Endothelial cell of umbilical vein (primary cell): ENCODE measurements at regions not wholly inside any gene's neighbourhood (a gene's known extent, or its start where the extent isn't known, plus 50 kb on each side); places are given as distances from the start of the nearest gene placed in this dataset.

Experiments used
- BruUV-seq: library from RNA; stranded (reverse); fragments of 400-500 nt; replicated peaks from 2 replicates; lab custom pipeline; 2021; lab: Mats Ljungman, UMichigan
- CTCF ChIA-PET: fragments of 300-600, 350-600 bp; sonication (Branson Sonifier 250); formaldehyde crosslinking; loops from one replicate; lab custom pipeline; 2021; ENCODE audit warnings: antibody characterized with exemption, inconsistent platforms; lab: Charles Lee
- POLR2A ChIA-PET: fragments of 300-600, 350-600 bp; sonication (Branson Sonifier 250); formaldehyde crosslinking; loops from one replicate; lab custom pipeline; 2021; ENCODE audit warnings: antibody characterized with exemption, inconsistent platforms; lab: Charles Lee
- DNase-seq: peaks from one replicate; pipeline ENCODE4 v3.0.0-alpha.2; 2011; ENCODE audit warnings: low read depth, low spot score
- FAIRE-seq: peaks from 2 replicates; lab custom pipeline; 2011; peaks lifted over from hg19 to GRCh38; lab: Jason Lieb, UNC
- H2AFZ ChIP-seq: 2 replicates; pipeline ENCODE4 v1.6.0; 2012; ENCODE audit warnings: low read depth, low read length, control low read depth, inconsistent platforms
- H3K27ac ChIP-seq: 2 replicates; pipeline ENCODE4 v1.5.1; 2011; ENCODE audit warnings: low read depth, mild to moderate bottlenecking, control low read depth, low read length, moderate library complexity; ENCODE audit not compliant: insufficient read depth
- H3K27me3 ChIP-seq, 2 experiments: 2 replicates each; pipeline versions ENCODE4 v1.6.0 to v1.6.1; 2011; ENCODE audit warnings: low read length in 2 of 2, mixed read lengths in 1 of 2; ENCODE audit not compliant: control insufficient read depth in 2 of 2, insufficient read depth in 2 of 2
- H3K36me3 ChIP-seq, 2 experiments: 2 replicates in 1 of 2; 3 replicates in 1 of 2; pipeline ENCODE4 v1.5.1; 2011; ENCODE audit warnings: low read length in 2 of 2, mild to moderate bottlenecking in 1 of 2, moderate library complexity in 1 of 2; ENCODE audit not compliant: control insufficient read depth in 2 of 2, insufficient read depth in 2 of 2; ENCODE audit errors: extremely low read depth in 1 of 2
- H3K4me1 ChIP-seq: 3 replicates; pipeline ENCODE4 v1.5.1; 2011; ENCODE audit warnings: mild to moderate bottlenecking, low read length; ENCODE audit not compliant: control insufficient read depth, insufficient read depth; ENCODE audit errors: extremely low read depth
- H3K4me2 ChIP-seq: 2 replicates; pipeline ENCODE4 v1.6.1; 2011; ENCODE audit warnings: low read length, control low read depth, mixed read lengths; ENCODE audit not compliant: insufficient read depth
- H3K4me3 ChIP-seq, 3 experiments: fragments of 200-600 bp in 1 of 3; sonication (generic), shearing (Covaris generic) in 1 of 3; replicated peaks in 1 of 3; 2 replicates each; pipeline ENCODE4 v1.5.1; 2011 to 2016; ENCODE audit warnings: control low read depth in 3 of 3, low read length in 3 of 3, mild to moderate bottlenecking in 2 of 3, inconsistent platforms in 1 of 3, low read depth in 1 of 3, moderate library complexity in 1 of 3; ENCODE audit not compliant: insufficient read depth in 1 of 3
- H3K79me2 ChIP-seq: 2 replicates; pipeline ENCODE4 v1.6.0; 2012; ENCODE audit warnings: low read length, inconsistent platforms; ENCODE audit not compliant: control insufficient read depth, insufficient read depth
- H3K9ac ChIP-seq: replicated peaks from 2 replicates; pipeline ENCODE3; 2011; ENCODE audit warnings: low read length, control low read depth; ENCODE audit not compliant: insufficient read depth; ENCODE audit errors: extremely low read depth
- H3K9me1 ChIP-seq: replicated peaks from 3 replicates; pipeline ENCODE4 v1.6.0; 2011; ENCODE audit warnings: mild to moderate bottlenecking, low read length; ENCODE audit not compliant: control insufficient read depth, insufficient read depth; ENCODE audit errors: extremely low read depth
- H3K9me3 ChIP-seq: replicated peaks from 2 replicates; pipeline ENCODE4 v1.5.1; 2012; ENCODE audit warnings: low read length, inconsistent platforms; ENCODE audit not compliant: control insufficient read depth, insufficient read depth
- H4K20me1 ChIP-seq: replicated peaks from 2 replicates; pipeline ENCODE3; 2011; ENCODE audit warnings: mild to moderate bottlenecking, low read length; ENCODE audit not compliant: control insufficient read depth, insufficient read depth; ENCODE audit errors: extremely low read depth
- CTCF ChIP-seq, 2 donors: IDR thresholded peaks; 1 replicate in 1 of 2; 2 replicates in 1 of 2; pipeline ENCODE4 v1.5.1; 2011; ENCODE audit warnings: low read length in 2 of 2, mild to moderate bottlenecking in 2 of 2, moderate library complexity in 2 of 2, control low read depth in 1 of 2, inconsistent platforms in 1 of 2, low read depth in 1 of 2; ENCODE audit not compliant: insufficient read depth in 1 of 2; ENCODE audit errors: extremely low read depth in 1 of 2
- MAX ChIP-seq: IDR thresholded peaks from 2 replicates; pipeline ENCODE4 v1.6.1; 2011; ENCODE audit not compliant: insufficient read depth, insufficient read length
- POLR2AphosphoS5 ChIP-seq: IDR thresholded peaks from 2 replicates; pipeline ENCODE4 v1.6.1; 2012; ENCODE audit warnings: low read depth, mild to moderate bottlenecking, control low read depth, low read length, moderate library complexity; ENCODE audit not compliant: insufficient read depth
- dilution Hi-C: fragments of 300-500 bp; cut with MboI; formaldehyde crosslinking; loops from one replicate; pipeline ENCODE4 v1.15.0; 2019; ENCODE audit warnings: low sequenced_read_pairs; ENCODE audit not compliant: extremely low pct_ligation_motif_present
- intact Hi-C: fragments of 100-400 bp; cut with micrococcal nuclease; formaldehyde crosslinking; loops from one replicate; pipeline ENCODE4 v1.10.0; 2022

GRCh38 chr3:128548021-128548420 lies 55.0 kb upstream of the GATA2 start:
- Histone ChIP-seq H3K79me2 (no peaks in the 10 kb centered on the region), H2AFZ (peak overlapping the region; percentile 66), H3K9me3 (no peaks in the 10 kb centered on the region), H3K9me1 (no peaks in the 10 kb centered on the region), H3K9ac (no peak overlapping the region), H4K20me1 (no peaks in the 10 kb centered on the region), H3K36me3 (no peaks in the 10 kb centered on the region), H3K27me3 (peaks cover 0 to under 1% of the 10 kb centered on the region in 2 experiments), H3K4me1 (peaks cover 27% of the 10 kb centered on the region), H3K27ac (peak overlapping the region; percentile 36), H3K4me2 (peak overlapping the region; percentile 23), H3K4me3 (no peak overlapping the region)
- BruUV-seq, result no TSS peak
- TF ChIP-seq MAX (no peak), CTCF (IDR thresholded peaks at IDR 0.05; ENCODE audit: extremely low read depth in 1 of 2, insufficient read depth in 1 of 2, low read depth in 1 of 2, low read length in 2 of 2) (no peak)
- ChIA-PET POLR2A (no interaction called here), CTCF (interaction anchor here (0.8 to 1.7 kb wide), 4 partner anchors 9 to 51 kb away, joined by 3 to 6 read pairs (median 5); no protein-coding TSS in a partner anchor)
- intact Hi-C loops, result no loop called here
- DNase-seq, result peak; percentile 20
- dilution Hi-C loops, result no loop called here
- no peak for FAIRE-seq

- TF ChIP-seq POLR2AphosphoS5, result no peak
- ChIA-PET CTCF (interaction anchor here (0.7 to 1.7 kb wide), 5 partner anchors 10 to 50 kb away, joined by 3 to 6 read pairs (median 5); no protein-coding TSS in a partner anchor), POLR2A (no interaction called here)
- no peaks in the 10 kb centered on the region for H3K36me3 ChIP-seq
- H4K20me1 ChIP-seq, result no peaks in the 10 kb centered on the region
- no peak overlapping the region for H3K27ac ChIP-seq
- no peak for DNase-seq
- H3K9me3 ChIP-seq, result no peaks in the 10 kb centered on the region
- no peaks in the 10 kb centered on the region for H3K9me1 ChIP-seq
- no TSS peak for BruUV-seq
- H3K9ac ChIP-seq, result no peak overlapping the region
- intact Hi-C loops, result no loop called here
- no peak overlapping the region for H3K4me2 ChIP-seq
- H3K27me3 ChIP-seq, result peaks cover 0 to 2% of the 10 kb centered on the region in 2 experiments
- no peak for FAIRE-seq
- H2AFZ ChIP-seq, result peak overlapping the region; percentile 20
- dilution Hi-C loops, result no loop called here
- peaks cover 27% of the 10 kb centered on the region for H3K4me1 ChIP-seq
- no peaks in the 10 kb centered on the region for H3K79me2 ChIP-seq
- H3K4me3 ChIP-seq, result no peak overlapping the region
Observed at GRCh38 chr3:128547368-128547987, 54.5 kb upstream of the GATA2 start.
